ENCODE measurements at regions not wholly inside any gene's neighbourhood (a gene's known extent, or its start where the extent isn't known, plus 50 kb on each side); places are given as distances from the start of the nearest gene placed in this dataset.

DNA sequence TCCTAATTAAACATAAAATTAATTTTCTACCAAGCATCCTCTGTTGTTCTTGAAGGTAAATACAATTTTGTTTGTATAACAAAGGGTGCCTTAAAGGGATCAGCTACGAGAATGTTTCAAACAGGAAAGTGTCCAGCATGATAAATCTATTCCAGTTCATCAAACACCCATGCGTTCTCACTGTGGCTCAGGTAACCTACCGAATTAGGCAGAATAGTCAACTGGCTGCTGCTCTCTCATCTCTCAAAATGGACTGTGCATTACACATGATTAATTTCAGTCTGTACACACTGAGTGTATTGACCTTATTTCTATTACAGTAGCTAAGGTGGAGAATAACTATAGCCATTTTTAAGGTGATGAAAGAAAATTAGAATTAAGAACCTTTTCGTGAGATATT is 127.5 kb upstream of the RMST start:
- intact Hi-C loops (cut with DNase I), result no loop called here

DNA sequence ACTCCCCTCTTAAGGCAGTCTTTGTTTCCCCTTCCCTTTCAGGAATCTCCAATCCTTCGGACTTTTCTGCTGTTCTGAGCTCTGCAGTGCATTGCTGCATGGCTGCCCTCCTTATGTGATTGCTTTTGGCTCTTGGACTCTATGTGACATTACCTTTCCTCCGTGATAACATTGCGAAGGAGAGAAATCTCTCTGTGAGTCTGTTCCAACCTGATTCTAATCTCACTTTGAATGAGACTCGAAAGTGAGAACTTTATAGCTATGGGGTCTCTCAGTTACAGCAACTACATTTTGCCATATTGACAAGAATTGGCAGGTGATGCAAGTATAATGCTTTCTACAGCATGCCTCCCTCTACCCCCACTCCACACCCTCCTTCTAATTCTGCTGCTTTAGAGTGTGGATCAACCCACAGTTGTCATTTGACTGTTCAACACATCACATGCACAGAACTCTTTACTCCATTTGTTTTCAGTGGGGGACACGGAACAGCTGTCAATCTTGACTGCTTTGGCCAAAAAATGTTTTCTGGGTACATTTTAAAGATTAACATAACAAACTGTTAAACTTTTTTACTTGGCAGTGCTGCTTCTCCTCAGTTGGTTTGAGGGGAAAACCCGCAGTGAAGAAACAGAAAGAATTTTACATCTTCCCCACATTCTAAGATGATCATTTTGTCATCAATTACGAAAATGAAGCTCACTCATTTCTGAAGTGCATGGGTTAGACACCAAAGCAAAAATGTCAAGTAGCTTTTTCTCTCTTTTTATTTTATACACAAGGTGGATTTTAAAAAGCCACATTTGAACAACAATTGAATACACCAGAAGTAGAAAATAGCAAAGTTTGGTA is 125.5 kb upstream of the RMST start:
- Histone ChIP-seq H3K27me3 (no peaks in the 10 kb centered on the region), H3K9me3 (no peaks in the 10 kb centered on the region), H3K36me3 (no peaks in the 10 kb centered on the region), H3K27ac (no peak overlapping the region), H3K4me1 (no peaks in the 10 kb centered on the region), H3K4me3 (no peak overlapping the region)
- WGBS, 2 donors, result 76 to 78% methylated on average over 7 of the region's 7 CpGs
- DNase-seq, result no peak
- intact Hi-C loops (cut with DNase I), result no loop called here
- TF ChIP-seq POLR2A (IDR thresholded peaks at IDR 0.05) (no peak), POLR2AphosphoS5 (IDR thresholded peaks at IDR 0.05) (no peak), EP300 (IDR thresholded peaks at IDR 0.05) (no peak)
- TF ChIP-seq, protein P1, sequence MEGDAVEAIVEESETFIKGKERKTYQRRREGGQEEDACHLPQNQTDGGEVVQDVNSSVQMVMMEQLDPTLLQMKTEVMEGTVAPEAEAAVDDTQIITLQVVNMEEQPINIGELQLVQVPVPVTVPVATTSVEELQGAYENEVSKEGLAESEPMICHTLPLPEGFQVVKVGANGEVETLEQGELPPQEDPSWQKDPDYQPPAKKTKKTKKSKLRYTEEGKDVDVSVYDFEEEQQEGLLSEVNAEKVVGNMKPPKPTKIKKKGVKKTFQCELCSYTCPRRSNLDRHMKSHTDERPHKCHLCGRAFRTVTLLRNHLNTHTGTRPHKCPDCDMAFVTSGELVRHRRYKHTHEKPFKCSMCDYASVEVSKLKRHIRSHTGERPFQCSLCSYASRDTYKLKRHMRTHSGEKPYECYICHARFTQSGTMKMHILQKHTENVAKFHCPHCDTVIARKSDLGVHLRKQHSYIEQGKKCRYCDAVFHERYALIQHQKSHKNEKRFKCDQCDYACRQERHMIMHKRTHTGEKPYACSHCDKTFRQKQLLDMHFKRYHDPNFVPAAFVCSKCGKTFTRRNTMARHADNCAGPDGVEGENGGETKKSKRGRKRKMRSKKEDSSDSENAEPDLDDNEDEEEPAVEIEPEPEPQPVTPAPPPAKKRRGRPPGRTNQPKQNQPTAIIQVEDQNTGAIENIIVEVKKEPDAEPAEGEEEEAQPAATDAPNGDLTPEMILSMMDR (IDR thresholded peaks at IDR 0.05), result no peak

More for the DNA sequence above, 127.5 kb upstream of the RMST start:
- Histone ChIP-seq H3K4me1 (no peaks in the 10 kb centered on the region), H3K27ac (no peak overlapping the region), H3K9me3 (no peaks in the 10 kb centered on the region), H3K36me3 (no peaks in the 10 kb centered on the region), H3K4me3 (no peak overlapping the region), H3K27me3 (no peaks in the 10 kb centered on the region)
- no peak for DNase-seq
- WGBS, 2 donors, result 46 to 67% methylated on average over 4 of the region's 4 CpGs
- TF ChIP-seq POLR2AphosphoS5 (IDR thresholded peaks at IDR 0.05) (no peak), POLR2A (IDR thresholded peaks at IDR 0.05) (no peak), EP300 (IDR thresholded peaks at IDR 0.05) (no peak)
- TF ChIP-seq, protein P1 (IDR thresholded peaks at IDR 0.05), result no peak

DNA sequence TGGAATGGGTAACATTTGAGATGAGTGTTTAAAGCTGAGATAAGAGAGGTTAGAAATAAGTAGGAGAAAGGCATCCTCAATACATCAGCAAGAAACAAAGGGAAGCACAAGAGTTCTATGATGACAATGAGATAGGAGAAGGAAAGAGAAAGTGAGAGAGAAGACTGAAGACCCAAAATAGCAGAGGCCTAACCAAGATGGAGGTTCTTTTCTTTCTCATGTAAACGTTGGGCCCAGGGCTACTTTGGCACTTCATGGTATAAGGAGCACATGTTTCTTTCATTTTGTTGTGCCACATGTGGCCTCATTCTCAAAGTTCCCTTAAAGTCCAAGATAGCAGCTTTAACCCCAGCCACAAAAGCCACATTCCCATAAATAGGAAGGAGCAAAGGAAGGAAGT is 120.5 kb upstream of the RMST start:
- Histone ChIP-seq H3K4me1 (no peaks in the 10 kb centered on the region), H3K9me3 (no peaks in the 10 kb centered on the region), H3K36me3 (no peaks in the 10 kb centered on the region), H3K27me3 (no peaks in the 10 kb centered on the region), H3K27ac (no peak overlapping the region), H3K4me3 (no peak overlapping the region)
- DNase-seq, result no peak
- WGBS, 2 donors, result 42 to 51% methylated on average over 1 of the region's 1 CpG
- TF ChIP-seq POLR2A (IDR thresholded peaks at IDR 0.05), result no peak
- TF ChIP-seq, protein P1 (IDR thresholded peaks at IDR 0.05), result no peak
- no peak for TF ChIP-seq POLR2AphosphoS5 (IDR thresholded peaks at IDR 0.05)
- TF ChIP-seq EP300 (IDR thresholded peaks at IDR 0.05), result no peak
- intact Hi-C loops (cut with DNase I), result no loop called here

DNA sequence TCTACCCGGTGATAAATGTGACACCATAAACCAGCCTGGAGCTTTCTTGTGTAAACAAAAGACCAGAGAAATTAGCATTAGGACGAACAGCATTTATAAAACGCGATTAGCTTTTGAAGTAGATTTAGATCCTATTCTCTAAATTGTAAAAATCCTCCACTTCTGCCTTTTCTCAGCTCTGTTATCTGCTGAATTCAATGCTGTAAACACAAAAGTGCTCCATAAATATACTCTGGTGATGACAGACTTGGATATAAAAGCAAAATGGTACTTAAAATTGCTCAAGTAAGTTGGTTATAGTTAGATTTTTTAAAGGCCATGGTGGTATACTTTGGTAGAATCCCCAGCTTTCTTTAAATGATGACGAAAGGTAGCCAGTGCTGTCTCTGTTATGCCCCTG is 114.6 kb upstream of the RMST start:
- no peak for DNase-seq
- WGBS, 2 donors, result 54 to 57% methylated on average over 5 of the region's 5 CpGs
- TF ChIP-seq POLR2A (IDR thresholded peaks at IDR 0.05), result no peak
- no peak for TF ChIP-seq EP300 (IDR thresholded peaks at IDR 0.05)
- TF ChIP-seq, protein P1 (IDR thresholded peaks at IDR 0.05), result no peak
- TF ChIP-seq POLR2AphosphoS5 (IDR thresholded peaks at IDR 0.05), result no peak
- Histone ChIP-seq H3K9me3 (no peaks in the 10 kb centered on the region), H3K4me1 (no peaks in the 10 kb centered on the region), H3K27ac (no peak overlapping the region), H3K27me3 (no peaks in the 10 kb centered on the region), H3K4me3 (no peak overlapping the region), H3K36me3 (no peaks in the 10 kb centered on the region)
- intact Hi-C loops (cut with DNase I), result no loop called here

Measured in sigmoid colon (tissue), 6 donors.